Eye (tissue), 1 donor: ENCODE measurements at regions not wholly inside any gene's neighbourhood (a gene's known extent, or its start where the extent isn't known, plus 50 kb on each side); places are given as distances from the start of the nearest gene placed in this dataset.
"Not testable (repeated sequence)": the region's sequence is repeated elsewhere in the genome, so short reads cannot be mapped to it uniquely, and the experiment has no call there.

Experiments used
- DNase-seq: peaks from one replicate; pipeline ENCODE4 v3.0.0-alpha.2; 2015

GRCh38 chr12:127480775-127481314, 786.1 kb upstream of the TMEM132C start:
- no peak for DNase-seq

- DNase-seq: no peak
Measured at GRCh38 chr12:127482950-127483349, 784.0 kb upstream of the TMEM132C start.

- DNase-seq: no peak
Measured at GRCh38 chr12:127485528-127485927, 781.4 kb upstream of the TMEM132C start.

DNA sequence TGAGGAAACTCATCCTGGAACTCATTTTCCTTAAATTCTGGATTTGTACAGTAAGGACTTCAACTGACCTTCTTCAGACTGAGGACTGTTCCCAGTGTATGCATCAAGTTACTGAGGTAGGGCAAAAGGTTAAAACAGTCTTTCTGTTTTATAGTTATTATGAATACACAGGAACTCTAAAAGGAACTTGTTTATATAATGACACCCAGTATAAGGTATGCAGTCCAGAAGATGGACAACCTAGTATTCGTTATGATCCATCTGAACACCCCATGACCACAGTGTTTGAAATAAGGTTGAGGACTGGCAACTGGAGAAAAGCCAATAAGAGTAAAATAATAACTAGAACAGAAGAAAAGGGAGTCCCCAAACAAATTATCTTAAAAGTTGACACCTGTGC, 779.9 kb upstream of the TMEM132C start:
- no peak for DNase-seq

DNA sequence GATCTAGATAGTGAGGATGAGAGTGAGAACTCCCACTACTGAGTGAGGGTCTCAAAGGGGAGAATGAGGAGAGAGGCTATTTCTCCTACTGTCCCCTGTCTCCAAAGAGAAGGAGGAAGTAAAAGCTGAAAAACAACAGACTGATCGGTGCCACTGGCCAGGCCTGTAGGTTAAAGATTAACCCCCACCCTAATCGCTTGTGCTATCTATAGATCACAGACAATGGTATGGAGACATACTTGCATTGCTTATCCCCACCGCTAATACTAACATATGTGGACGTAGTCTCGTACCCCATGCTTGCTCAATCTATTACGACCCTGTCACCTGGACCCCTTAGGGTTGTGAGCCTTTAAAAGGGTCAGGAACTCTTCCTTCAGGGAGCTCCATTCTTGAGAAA, 777.9 kb upstream of the TMEM132C start:
- no peak for DNase-seq

DNA sequence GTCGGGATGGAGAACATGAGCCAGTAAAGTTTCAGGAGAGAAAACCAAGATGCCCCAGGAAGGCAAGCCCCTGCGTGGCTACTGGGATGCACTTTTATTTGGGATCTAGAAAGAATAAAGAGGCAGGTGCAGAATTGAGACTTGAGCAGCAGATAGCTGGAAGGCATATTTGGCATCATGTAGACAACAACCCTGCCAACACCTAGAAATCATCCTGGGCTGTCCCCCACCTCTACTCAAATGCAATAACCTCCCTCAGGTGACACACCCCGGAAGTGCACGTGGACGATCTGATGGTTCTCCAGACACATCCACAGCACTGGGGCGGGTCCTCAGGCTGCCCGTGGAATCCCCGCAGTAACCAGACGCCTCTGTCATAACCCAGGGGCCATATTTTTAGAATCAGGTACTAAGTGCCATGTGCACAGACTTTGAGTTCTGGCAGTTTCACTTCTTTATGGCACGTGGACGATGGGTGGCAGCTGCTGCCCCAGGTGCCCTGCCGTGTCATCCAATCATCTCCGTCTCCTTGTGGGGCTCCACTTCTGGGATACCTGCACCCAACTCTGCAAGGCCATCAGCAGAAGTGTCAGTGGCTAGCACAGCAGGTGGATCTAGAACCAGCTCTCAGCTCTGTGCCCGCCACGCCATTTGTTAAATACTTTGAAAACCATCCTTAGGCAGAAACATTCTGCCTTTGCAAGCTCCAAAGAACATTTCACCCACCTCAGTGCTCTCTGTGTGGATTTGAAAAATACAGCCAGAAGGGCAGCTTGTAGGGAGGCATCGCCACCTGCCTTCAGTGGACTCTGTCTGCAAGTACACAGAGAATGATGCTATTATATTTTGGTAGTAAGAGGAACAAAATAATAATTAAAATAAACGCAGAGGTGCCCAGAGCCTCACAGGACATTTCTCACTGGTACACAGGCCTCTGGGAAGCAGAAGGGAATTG, 771.7 kb upstream of the TMEM132C start:
- no peak for DNase-seq

GRCh38 chr12:127496255-127496654, 770.7 kb upstream of the TMEM132C start:
- peak; percentile 15 for DNase-seq

DNA sequence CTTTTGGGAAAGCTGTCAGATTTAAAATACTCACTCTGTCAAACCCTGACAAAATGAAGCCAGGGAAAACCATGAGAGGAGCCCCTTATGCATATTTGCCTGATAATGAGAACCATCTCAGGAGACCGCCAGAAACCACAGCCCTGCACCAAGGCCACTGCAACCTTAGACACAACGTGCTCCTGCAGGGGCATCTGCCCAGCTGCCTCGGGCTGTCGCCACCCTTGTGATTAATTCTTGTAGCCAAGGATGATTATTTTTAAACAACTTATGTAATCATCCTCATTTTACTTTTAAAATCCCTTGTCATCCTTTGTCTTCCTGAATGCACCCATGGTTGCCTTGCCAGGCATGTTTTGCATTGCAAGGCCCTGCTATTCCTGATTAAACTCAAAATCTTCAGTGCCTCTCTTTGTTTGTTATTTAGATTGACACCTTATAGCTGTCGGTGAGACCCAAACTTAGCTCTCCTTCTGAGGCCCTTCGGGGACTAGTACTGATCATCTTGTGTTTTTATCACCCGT, 766.4 kb upstream of the TMEM132C start:
- no peak for DNase-seq

GRCh38 chr12:127501916-127502315, 765.1 kb upstream of the TMEM132C start:
- DNase-seq: no peak

- no peak for DNase-seq
Measured at GRCh38 chr12:127503246-127503645, 763.7 kb upstream of the TMEM132C start.

GRCh38 chr12:127503996-127504395, 763.0 kb upstream of the TMEM132C start:
- DNase-seq: not testable (repeated sequence)

GRCh38 chr12:127504874-127505273, 762.1 kb upstream of the TMEM132C start:
- no peak for DNase-seq

- DNase-seq: no peak
Measured at GRCh38 chr12:127507341-127507740, 759.6 kb upstream of the TMEM132C start.

GRCh38 chr12:127509066-127509778, 757.7 kb upstream of the TMEM132C start:
- peak; percentile 11 for DNase-seq

GRCh38 chr12:127515941-127516340, 751.0 kb upstream of the TMEM132C start:
- DNase-seq: no peak

DNA sequence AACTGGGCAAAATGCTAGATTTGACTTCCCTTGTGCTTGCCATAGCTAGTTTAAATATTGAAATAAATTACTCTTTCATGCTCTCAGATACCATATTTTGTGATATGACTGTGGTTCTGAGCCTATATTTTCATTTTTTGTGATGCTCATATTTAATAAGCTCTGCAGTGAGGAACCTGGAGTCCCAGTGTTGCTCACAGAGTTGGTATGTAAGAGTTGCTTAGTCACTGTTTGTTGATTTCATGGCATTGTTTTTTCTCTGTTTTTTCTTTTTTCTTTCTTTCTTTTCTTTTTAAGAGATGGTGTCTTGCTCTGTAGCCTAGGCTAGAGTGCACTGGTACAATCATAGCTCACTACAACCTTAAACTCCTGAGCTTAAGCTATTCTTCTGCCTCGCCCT, 750.5 kb upstream of the TMEM132C start:
- DNase-seq: no peak

DNA sequence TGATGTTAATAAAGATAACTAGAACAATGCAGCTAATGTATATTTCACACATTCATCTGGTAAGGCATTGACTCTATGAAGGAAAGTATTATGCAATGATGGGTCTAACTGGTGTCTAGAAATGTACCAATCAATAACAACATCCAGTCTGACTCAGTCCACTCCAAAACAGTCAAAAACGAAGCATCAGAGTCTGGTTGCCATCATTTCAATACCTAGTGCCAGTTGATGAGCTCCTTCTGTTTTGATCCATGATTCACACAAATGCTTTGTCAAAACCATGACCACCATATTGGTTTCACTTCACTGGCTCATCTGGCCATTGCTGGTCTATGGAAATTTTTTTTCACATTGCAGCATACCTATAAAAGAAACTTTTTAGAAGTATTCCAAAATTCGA, 747.2 kb upstream of the TMEM132C start:
- DNase-seq: no peak

- DNase-seq: no peak
Measured at GRCh38 chr12:127526925-127527324, 740.0 kb upstream of the TMEM132C start.

DNA sequence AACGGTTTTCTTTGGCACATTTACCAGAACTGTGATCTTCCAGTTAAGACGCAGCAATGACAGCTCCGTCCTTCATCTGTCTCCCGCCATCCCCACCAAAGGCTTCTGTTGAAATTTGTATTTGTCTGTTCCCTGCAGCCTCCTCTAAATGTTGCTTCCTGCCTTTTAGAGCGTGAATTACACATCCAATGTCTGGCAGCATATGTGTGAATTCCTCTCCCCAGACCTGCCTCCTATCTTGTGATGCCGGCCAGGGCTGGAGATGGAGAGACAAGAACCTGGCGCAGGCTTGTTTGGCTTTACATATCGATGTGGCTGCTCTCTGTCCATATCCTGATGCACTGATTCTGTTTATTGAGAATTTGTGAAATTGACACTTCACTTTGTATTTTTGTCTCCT, 738.4 kb upstream of the TMEM132C start:
- DNase-seq: no peak

DNA sequence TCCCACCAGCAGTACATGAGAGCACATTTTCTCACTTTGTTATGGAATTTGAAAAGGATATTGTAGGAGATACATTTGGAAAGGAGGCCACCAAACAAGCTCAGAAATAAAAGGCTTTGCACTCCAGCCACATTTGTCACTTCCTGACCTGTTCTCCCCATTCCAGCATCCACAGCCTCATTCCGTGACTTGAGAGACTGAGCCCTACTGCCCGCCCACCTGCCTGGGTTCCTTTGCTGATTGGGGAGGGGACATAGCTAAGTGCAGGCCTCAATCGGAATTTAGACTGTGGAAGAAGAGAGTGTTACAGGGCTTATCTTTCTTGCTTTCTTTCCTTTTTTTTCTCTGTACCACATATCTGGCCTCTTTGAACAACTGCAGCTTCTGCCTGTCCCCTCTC, 735.4 kb upstream of the TMEM132C start:
- no peak for DNase-seq

DNA sequence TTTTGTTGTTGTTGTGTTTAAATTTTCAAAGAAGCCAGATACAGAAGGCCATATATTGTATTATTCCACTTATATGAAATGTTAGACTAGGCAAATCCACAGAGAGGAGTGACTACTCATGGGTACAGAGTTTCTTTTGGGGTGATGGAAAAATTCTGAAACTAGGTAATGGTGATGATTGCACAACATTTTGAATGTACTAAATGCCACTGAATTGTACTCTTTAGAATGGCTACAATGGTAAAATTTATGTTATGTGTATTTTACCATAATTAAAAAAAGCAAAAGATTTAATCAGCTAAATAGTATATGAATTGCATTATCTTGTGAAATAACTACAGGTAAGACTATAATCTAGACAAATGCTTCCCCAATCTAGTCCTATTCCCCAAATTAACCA, 733.6 kb upstream of the TMEM132C start:
- no peak for DNase-seq

DNA sequence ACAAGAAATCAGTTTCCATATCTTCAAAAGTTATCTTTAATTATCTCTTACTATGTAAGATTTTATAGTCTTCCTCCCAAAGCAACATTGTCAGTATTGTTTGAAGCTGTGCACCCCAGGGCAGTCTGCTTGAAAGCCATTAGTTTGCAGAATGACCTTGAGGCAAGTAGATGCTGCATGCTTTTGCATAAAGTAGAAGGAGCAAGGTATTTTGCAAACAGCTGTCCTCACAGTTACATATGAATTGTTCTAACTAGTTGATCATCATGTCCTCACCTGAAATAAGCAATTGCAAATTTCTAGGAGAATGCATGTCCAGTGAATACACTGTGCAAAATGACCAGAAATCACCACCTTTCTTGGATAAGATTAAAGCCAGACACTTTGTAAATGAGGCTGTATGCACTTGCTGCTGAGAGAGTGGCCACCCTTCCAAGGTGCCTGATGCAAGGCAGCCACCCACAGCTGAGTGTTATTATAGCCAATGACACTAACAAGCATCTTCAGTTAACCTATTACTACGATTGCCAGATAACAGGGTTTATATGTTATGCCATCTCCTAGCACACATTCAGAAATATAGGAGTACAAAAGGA, 730.0 kb upstream of the TMEM132C start:
- DNase-seq: no peak

- no peak for DNase-seq
Measured at GRCh38 chr12:127538316-127538715, 728.7 kb upstream of the TMEM132C start.
